ENCODE measurements at regions not wholly inside any gene's neighbourhood (a gene's known extent, or its start where the extent isn't known, plus 50 kb on each side); places are given as distances from the start of the nearest gene placed in this dataset.

DNA sequence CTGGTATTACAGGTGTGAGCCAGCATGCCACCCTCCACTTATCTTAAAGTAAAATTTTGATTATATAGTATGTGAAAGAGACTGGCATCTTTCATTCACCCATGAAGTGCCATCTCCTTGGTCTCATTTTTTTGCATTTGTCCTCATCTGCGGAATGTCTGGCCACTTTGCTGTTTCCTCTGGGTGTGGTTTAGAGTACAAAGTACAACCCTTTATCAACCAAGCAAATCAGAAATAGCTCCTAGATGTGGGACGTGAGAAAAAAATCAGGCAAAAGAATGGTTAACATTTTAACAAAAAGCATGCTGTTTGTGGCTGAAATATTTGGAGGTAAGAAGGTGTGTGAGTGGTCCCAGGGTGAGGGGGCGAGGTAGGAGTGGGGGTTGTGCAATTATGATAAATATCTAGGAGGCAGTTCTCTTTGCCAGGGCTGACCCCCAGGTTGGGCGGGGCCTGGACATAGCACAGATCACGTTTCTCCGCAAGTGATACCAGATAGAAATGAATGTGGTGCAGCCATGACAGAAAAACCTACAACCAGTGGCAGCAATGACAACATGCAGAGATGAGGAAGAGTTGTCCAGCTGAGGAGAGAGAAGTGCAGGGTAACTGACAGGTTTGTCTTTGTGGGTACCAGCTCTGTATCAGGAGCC, 115.8 kb upstream of the SERTAD2 start:
- TF ChIP-seq, protein P1, sequence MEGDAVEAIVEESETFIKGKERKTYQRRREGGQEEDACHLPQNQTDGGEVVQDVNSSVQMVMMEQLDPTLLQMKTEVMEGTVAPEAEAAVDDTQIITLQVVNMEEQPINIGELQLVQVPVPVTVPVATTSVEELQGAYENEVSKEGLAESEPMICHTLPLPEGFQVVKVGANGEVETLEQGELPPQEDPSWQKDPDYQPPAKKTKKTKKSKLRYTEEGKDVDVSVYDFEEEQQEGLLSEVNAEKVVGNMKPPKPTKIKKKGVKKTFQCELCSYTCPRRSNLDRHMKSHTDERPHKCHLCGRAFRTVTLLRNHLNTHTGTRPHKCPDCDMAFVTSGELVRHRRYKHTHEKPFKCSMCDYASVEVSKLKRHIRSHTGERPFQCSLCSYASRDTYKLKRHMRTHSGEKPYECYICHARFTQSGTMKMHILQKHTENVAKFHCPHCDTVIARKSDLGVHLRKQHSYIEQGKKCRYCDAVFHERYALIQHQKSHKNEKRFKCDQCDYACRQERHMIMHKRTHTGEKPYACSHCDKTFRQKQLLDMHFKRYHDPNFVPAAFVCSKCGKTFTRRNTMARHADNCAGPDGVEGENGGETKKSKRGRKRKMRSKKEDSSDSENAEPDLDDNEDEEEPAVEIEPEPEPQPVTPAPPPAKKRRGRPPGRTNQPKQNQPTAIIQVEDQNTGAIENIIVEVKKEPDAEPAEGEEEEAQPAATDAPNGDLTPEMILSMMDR (conservative IDR thresholded peaks at IDR 0.05 in 1 of 2, IDR thresholded peaks at IDR 0.05 in 1 of 2; ENCODE audit: low read depth in 1 of 2, low read length in 2 of 2) = no peak
- TF ChIP-seq EZH2 (IDR thresholded peaks at IDR 0.05; ENCODE audit: low read length, missing control alignments) = no peak

Data from fibroblast of lung (primary cell).